ENCODE measurements at regions not wholly inside any gene's neighbourhood (a gene's known extent, or its start where the extent isn't known, plus 50 kb on each side); places are given as distances from the start of the nearest gene placed in this dataset.

GRCh38 chr10:131431533-131431932 is 120.0 kb upstream of the TCERG1L start:
- no peak for TF ChIP-seq EZH2 (IDR thresholded peaks at IDR 0.05; ENCODE audit: low read length, unreplicated experiment)
- TF ChIP-seq CTCF (conservative IDR thresholded peaks at IDR 0.05; ENCODE audit: low read depth, low read length): no peak
- no peak for TF ChIP-seq EZH2phosphoT487 (IDR thresholded peaks at IDR 0.05; ENCODE audit: borderline replicate concordance, low read length)
